Forelimb muscle (tissue), 1 donor: ENCODE measurements at regions not wholly inside any gene's neighbourhood (a gene's known extent, or its start where the extent isn't known, plus 50 kb on each side); places are given as distances from the start of the nearest gene placed in this dataset.

Experiments used
- DNase-seq: peaks from one replicate; pipeline ENCODE4 v3.0.0-alpha.2; 2013; ENCODE audit warnings: low read depth

DNA sequence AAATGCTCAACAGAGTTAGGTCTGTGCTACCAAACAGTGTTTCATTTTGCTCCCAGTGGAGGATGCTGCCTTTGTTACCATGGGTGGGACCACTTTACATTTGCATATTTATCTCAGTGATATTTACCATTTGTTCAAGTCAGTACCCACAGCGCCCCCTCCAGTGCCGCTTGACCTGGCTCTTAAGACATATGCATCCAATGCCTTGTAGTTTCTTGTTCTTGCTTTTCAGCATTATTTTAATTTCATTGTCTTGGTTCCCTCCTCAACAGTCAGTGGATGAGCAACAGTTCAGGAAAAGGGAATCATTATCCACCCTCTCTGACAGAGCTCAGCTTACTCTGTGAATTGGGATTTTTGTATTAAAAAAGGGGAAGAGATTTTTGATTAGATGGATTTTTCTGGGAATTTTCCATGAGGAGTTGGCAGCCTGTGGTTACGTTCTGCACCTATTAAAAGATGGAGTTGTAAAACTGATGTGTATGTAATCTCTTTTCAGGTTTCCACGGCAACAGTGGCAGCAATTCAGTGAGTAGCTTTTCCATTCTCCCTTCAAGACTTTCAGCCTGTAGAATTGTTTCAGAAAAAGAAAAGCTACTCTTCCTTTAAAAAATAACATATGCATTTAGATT lies 240.5 kb upstream of the DAAM1 start:
- peak; percentile 94 for DNase-seq

DNA sequence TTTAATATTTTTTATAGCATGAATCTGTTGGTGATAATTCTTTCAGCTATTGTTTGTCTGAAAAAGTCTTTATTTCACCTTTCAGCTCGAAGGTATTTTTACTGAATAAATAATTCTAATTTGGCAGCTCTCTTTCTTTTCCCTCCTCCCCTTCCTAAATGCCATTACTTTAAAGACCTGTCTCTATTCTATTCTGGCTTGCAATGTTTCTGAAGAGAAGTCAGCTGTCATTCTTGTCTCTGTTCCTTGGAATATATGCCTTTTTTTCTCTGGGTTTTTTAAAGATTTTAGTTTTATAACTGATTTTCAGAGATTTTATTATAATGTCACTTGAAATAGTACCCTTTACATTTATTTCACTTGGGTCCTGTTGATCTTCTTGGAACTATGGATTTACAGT lies 237.9 kb upstream of the DAAM1 start:
- no peak for DNase-seq

DNA sequence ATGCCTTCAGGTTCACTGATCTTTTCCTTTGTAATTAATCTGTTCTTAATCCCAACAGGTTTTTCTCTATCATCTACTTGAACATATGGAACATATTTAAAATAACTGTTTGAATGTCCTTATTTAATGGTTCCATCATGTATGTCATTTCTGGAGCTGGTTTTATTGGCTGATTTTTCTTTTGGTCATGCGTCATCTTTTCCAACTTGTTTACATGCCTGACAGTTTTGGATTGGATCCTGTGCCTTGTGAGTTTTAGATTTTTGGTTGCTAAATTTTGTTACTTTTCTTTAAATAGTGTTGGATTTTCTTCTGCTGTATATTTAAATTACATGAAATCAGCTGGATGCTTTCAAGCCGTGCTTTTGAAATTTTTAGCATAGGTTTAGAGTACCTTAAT lies 237.3 kb upstream of the DAAM1 start:
- no peak for DNase-seq

DNA sequence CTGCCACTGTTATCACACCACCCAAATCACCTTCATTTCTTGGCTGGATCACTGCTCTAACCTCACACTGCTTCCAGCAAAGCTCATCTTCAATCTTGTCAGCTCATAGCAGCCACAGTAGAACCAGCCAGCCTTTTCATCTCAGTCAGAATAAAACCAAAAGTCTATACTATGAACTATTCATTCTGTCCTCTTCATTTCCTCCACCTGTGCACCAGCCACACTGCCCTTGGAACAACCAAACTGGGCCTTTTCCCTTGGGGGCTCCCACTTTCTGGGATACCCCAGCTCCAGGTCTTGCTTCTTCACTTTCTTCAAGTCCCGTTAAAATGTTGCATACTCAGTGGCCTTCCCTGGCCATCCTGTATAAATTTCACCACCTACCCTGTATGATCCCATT lies 234.4 kb upstream of the DAAM1 start:
- no peak for DNase-seq

DNA sequence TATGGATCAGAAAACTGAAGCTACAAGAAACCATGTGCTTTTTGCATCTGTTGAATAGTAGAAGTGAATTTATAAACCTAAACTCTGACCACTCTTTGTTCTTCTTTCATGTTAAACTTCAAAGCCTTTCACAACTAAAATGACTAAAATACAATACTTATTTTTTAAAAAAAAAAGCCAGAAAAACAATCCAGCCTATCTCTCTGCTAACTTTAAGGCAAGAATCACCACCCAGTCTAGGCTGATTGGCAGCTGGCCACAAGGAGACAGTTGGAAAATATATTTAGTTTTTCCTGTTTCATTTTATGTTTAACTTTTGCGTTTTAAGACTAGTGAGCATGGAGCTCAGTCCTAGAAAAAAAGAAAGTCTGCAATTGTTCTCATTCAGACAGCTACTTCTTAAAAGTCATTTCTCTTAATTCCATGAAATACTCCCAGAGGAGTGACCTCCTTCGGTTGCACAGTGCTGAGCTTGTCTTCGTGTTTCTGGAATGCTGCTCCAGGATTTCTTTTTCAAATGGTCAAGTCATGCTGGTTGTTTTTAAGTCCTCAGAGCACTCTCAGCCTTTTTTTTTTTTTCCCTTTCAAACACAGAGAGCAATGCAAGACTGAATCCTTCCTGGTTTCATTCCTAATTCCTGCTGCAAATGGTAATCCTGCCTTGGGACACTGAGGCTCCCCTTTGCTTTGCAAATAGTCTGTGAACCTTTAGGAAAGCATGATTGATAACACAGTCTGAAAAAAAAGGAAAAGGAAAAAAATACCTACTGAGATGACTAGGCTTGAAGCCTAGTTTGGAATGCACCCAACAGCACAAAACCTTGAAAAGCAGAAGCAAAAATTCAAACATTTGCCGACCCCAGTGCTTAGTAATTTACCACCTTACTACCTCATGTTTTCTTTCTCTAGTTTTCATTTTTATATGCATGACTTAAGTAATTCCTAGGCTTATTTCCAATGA lies 233.3 kb upstream of the DAAM1 start:
- peak; percentile 65 for DNase-seq

DNA sequence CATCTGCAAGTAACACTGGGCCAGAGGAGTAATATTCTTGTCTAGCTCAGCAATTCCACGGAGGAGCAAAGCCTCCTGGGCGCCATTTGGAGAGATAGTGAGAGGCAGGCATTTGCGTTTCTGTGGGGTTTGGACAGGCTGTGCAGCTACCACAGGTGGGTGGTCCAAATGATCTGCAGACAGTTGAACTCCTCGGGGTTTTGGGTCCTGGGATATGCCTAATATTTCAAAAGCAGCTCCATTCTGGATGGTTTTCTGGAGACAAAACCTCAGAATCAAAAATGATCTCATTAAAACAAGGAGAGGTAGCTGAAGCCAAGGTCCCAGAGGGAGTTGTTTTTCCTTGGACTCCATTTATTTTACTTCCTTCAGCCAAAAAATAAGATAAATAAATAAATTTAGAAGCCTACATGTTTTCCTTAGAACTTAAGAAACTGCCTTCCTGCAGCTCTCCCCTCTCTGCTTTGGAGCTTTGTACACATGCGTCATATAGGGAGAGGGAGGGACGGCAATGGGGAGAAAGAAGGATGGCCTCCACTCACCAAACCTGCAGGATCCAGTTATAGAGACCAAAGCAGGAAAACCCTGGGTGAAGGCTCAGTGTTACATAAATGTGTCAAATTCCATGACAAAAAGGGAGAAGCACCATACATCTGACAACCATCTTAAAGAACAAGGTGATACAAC lies 227.3 kb upstream of the DAAM1 start:
- peak; percentile 79 for DNase-seq

DNA sequence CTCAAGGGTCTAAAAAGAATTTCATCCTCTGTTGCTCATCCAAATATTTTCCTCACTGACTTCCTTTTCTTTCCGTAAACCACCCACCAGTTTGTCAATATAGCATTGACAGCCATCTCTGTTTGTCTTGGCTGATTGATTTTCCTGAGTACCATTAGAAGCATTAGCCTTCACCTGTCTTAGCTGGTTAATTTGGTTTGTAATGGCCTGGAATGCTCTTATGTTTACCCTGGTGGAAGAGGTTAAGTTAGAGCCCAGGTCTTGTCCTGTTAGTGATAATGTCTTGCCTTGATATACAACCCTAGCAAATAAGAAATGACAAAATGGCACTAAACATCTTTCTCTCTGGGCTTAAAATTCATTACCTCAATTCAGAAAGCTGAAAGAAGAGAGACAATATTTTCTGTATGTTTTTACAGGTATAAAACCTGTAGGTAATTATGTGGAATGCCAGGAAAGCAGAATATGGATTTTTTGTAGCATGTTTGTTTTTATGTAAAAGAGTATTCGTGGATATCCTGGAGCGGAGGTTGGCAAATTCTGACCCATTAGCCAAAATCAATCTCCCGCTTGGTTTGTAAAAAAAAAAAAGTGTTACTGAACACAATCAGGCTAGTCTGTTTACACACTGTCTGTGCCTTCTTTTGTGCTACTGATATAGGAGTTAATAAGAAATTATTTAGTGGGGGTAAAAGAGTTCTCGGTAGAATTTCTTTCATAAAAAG lies 224.4 kb upstream of the DAAM1 start:
- no peak for DNase-seq

DNA sequence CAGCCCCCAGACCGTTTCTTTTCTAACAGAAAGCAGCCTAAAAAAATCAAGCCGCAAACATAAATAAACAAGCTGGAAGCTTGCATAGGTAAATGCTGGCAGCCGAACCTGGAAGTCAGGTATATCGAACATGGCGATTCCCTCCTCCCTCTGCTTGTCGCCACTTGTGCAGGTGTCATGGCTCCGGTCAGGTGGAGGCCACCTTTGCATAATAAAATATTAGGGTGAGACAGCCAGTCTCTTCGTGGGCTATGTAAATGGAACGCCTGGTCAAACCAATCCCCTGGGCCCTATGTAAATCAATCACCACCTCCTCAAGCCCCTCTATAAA lies 223.9 kb upstream of the DAAM1 start:
- DNase-seq = no peak

DNA sequence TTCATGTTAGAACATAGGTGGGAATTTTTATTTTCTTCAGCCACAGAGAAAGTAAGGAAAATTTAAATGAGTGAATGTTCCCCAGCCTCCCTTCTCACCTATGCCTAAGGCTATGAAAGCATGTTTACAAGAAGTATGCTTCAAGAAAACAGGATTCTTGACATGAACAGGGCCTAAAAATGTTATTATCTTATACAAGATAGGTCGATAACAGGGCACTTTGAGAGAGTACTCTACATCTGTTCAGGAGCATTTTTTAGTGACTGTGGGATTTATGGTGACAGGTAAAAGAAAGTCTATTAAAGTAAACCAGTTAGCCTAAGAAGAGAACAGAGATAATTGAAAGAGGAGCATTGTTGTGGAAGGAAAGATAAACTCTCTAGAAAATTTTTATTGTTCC lies 222.9 kb upstream of the DAAM1 start:
- no peak for DNase-seq

DNA sequence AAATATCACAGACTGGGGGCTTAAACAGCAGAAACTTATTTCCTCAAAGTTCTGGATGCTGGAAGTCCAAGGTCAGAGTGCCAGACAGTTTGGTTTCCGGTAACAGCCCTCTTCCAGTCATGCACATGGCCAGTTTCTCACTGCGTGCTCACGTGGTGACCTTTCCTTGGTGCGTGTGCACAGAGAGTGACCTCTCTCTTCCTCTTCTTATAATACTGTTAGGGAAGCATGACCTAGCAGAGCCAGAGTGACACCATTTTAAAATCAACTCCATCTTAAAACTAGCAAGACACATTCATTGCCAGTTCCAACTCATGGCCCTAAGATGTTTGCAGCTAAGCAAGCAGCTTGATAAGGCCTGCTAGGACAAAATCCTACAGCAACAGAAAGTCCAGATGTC lies 221.5 kb upstream of the DAAM1 start:
- no peak for DNase-seq

DNA sequence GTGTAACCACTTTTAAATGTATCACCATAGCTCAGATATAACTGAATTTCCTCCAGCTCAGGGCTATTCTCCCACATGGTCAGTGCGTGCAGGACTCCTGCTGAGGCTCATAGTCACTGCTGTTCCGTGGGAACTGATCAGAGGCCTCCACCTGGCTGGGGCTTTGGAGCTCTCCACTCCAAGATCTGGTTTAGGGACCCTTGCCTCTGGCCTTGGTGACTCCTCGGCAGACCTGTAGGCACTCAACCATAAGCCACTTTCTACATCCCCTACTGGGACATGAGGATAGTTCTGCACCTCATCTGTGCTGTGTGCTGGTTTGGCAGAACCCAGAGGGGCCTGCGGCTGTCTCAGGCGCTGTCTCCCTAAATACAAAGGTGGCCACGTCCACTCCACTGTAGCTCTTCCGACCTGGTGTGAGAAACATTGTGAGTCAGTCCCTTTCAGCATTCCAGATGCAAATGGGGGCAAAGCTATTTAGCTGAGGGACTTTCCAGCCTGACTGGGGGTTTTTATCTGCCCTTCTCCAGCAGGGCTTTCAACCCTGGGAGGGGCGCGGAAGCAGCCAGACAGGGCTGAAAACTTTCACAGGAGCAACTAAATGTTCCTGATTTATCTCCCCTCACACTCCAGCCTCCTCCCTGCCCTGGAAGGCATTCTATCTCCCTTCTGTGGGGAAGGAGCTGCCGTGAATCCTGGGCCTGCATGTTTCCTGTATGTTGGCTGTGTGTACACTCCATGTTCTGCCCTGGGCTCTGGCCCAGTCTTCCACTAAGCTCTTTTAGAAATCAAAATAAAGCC lies 218.3 kb upstream of the DAAM1 start:
- no peak for DNase-seq

DNA sequence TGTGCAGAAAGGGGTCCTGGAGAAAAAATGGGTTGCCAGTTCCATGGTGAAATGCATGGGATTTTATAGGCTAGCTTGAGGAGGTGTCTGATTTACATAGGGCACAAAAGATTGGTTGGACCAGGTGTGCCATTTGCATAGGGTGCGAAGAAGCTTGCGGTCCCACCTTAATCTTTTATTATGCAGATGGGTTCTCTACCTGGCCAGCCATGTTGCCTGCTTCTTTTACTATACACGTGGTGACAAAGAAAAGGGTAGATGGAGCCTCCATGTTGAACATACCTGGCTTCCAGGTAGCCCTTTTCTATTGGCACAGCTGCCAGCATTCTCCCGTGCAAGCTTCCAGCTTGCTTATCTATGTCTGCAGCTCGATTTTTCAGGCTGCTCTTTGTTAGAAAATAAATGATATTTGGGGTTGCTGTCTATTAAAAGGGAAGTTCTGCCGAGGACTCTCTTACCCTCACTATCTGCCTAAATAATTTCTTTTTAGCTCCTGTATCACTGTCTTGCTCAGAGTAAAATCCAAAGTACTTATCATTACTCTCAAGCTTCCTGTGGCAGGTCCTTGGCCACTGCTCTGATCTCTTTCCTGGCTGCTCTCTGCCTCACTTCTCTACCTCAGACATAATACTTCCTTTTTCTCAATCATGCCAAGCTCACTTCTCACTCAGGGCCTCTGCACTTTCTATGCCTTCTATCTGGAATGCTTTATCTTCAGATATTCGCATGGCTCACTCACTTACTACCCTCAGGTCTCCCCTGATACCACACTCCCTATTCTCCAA lies 216.0 kb upstream of the DAAM1 start:
- no peak for DNase-seq

DNA sequence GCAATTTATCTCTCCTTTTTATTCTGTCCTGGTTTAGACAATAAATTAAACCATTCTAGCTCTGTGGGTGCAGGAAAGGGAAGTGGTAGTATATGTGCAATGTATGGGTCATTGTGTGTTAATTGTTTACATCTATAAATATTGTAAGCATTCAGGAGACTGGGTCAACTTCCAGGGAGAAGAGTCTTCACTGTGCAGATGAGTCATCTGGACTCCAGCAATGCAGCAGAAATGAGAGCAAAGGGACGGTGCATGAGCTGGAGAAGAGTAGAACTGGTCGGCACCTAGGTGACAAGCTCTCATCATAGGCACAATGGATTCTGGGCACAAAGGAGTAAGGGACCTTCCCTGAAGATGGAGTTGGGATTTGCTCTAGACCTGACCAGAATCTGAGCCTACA lies 211.1 kb upstream of the DAAM1 start:
- no peak for DNase-seq

DNA sequence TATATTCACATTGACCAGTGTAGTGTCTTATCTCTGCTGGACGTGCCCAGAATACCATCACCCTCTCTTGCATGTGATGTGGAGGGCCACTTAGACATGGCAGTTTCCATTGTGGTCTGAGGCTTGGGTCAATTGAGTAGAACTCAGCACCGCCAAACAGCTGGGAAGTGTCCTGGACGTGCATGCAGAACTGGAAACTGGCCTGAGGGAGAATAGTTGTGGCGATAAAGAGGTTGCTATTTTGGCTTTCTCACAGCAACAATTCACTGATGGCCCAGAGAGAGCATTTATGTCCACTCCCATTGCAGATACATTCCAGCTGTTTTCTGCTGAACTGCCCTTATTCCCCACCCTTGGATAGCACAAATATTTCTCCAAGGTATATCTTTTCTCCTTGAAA lies 210.1 kb upstream of the DAAM1 start:
- DNase-seq = no peak

DNA sequence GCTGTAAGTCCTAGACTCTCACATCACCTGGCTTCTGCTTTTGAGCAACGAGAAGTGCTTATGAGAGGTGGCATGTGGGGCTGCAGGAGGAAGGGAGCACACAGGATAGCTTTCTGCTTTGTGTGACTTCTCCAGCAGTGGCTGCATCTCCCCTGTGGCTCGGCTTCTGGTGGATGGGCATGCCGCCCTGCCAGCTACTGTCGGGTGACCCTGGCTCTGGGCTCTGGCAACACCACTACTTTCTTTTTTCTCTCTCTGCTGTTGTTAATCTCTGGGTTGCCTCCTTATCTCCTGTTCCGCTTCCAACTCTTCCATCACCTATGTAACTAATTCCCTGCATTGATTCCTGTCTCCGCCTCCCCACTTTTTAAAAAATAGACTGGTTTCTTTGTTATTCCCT lies 209.1 kb upstream of the DAAM1 start:
- DNase-seq = no peak

DNA sequence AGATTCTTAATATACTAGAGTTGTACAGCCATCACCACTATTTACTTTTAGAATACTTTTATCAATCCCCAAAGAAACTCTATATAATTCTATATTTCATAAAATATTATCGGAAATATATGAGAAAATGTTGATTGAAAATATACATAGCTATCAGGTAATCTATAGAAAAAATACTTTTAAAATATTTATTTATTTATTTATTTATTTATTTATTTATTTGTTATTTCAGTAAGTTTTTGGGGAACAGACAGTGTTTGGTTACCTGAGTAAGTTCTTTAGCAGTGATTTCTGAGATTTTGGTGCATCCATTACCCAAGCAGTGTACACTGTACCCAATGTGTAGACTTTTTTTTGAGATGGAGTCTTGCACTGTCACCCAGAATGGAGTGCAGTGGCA lies 206.6 kb upstream of the DAAM1 start:
- DNase-seq = no peak

DNA sequence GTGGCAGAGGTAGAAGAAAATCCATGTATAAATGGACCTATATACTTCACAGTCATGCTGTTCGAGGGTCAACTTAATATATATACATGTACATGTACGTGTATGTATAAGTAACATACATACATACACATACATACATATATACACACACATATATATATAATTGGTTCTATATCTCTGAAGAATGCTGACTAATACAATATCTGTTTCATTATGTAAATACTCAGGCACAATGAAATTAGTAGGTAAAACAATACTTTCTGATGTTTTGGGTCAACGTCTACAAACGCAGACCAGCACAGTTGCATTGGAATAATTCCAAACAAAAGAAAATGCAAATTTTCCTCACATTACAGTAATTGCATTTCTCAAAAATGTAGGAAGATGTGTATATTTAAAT lies 202.7 kb upstream of the DAAM1 start:
- DNase-seq = no peak

DNA sequence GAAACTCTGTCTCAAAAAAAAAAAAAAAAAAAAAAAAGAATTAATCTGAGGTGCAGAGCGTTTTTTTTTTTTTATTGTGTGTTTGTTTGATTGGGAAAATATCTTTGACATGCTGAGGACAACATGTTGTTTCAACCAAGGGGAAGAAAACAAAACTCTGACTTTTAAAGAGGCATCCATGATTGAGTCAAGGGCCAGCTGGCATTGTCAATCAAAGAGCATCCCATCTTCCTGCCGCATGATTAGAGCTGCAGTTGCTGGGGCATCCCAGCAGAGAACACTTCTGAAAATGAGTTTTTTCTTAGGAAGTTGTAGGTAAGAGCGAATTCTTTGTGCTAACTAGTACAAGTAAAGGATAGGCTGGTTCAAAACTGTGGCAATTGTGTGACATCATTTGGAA lies 200.9 kb upstream of the DAAM1 start:
- no peak for DNase-seq

DNA sequence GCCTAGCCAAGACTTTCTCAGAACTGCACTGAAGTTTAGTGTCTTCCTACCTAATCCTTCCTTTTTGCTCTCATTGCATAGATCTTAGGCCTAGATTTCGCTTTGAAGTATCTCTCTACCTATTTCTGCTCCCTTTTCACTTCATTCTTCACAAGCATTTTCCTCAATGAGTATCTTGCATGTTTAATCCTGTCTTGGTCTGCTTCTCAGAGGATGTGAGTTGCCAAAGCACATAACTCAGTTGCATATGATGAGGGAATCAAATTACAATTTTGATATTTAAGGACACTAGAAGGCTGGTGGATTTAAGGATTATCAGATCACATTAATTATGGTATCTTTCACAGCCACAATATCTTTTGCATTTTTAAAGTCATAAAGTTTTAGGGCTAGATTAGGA lies 195.5 kb upstream of the DAAM1 start:
- no peak for DNase-seq

DNA sequence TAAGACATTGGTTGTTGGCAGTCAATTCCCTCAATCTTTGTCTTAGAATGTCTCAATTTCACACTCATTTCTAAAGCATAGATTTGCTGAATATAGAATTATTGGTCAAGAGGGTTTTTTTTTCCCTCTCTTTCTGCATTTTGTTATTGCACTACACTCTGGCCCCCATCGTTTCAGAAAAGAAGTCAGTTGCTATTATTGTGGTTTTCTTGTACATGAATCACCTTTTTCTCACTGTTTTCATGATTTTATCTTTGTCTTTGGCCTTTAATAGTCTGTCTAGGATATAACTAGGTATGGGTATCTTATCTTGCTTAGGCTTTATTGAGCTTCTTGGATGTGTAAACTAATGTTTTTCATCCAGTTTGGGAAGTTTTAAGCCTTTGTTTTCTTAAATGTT lies 194.3 kb upstream of the DAAM1 start:
- no peak for DNase-seq

DNA sequence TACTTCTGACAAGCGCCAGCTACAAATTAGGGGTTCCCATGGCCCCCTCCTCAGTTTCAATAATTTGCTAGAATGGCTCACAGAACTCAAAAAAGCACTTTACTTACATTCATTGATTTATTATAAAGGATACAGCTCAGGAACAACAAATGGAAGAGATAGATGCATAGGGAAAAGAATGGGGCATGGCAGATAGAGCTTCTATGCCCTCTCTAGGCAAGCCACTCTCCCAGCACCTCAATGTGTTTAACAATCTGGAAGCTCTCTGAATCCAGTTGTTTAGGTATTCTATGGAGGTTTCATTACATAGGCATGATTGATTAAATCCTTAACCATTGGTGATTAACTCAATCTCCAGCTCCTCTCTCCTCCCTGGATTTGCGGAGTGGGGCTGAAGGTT lies 184.5 kb upstream of the DAAM1 start:
- no peak for DNase-seq
